Activated CD4-positive, alpha-beta T cell treated with anti-CD3 and anti-CD28 coated beads, Interleukin-2, amount 10 ng/mL, durations not matched to agents 24 days and 14 days (primary cell): ENCODE measurements at regions not wholly inside any gene's neighbourhood (a gene's known extent, or its start where the extent isn't known, plus 50 kb on each side); places are given as distances from the start of the nearest gene placed in this dataset.

Source experiments
- DNase-seq: peaks from one replicate; pipeline ENCODE4 v3.0.0; 2022
- H3K27ac Mint-ChIP-seq: one replicate; pipeline ENCODE4 v1.8.0; 2022; ENCODE audit warnings: mild to moderate bottlenecking, mixed read lengths
- H3K27me3 Mint-ChIP-seq: one replicate; pipeline ENCODE4 v1.8.0; 2022; ENCODE audit warnings: mixed read lengths
- H3K36me3 Mint-ChIP-seq: one replicate; pipeline ENCODE4 v1.8.0; 2022; ENCODE audit warnings: low read depth, mild to moderate bottlenecking, mixed read lengths
- H3K4me1 Mint-ChIP-seq: one replicate; pipeline ENCODE4 v1.8.0; 2021; ENCODE audit warnings: mixed read lengths
- H3K4me3 Mint-ChIP-seq: one replicate; pipeline ENCODE4 v1.8.0; 2022; ENCODE audit warnings: mild to moderate bottlenecking, moderate library complexity, mixed read lengths
- H3K9me3 Mint-ChIP-seq: one replicate; pipeline ENCODE4 v1.8.0; 2021; ENCODE audit warnings: mixed read lengths
- intact Hi-C: fragments of 100-400 bp; cut with micrococcal nuclease; formaldehyde crosslinking; loops from one replicate; pipeline ENCODE4 v1.15.1; 2023

GRCh38 chr11:116595305-116595880 is 177.4 kb downstream of the BUD13 start:
- H3K27ac Mint-ChIP-seq: no peak overlapping the region

GRCh38 chr11:116590844-116591570 is 181.8 kb downstream of the BUD13 start:
- no peak for DNase-seq
- Mint-ChIP-seq H3K27ac (no peak overlapping the region), H3K27me3 (peaks cover 2% of the 10 kb centered on the region), H3K9me3 (no peaks in the 10 kb centered on the region), H3K4me1 (no peaks in the 10 kb centered on the region), H3K4me3 (no peak overlapping the region), H3K36me3 (no peaks in the 10 kb centered on the region)
- intact Hi-C loops: no loop called here

More at GRCh38 chr11:116595305-116595880, 177.4 kb downstream of the BUD13 start:
- H3K9me3 Mint-ChIP-seq: no peaks in the 10 kb centered on the region
- H3K4me3 Mint-ChIP-seq: no peak overlapping the region
- intact Hi-C loops: no loop called here
- peaks cover under 1% of the 10 kb centered on the region for H3K27me3 Mint-ChIP-seq
- no peak for DNase-seq
- H3K4me1 Mint-ChIP-seq: no peaks in the 10 kb centered on the region
- H3K36me3 Mint-ChIP-seq: no peaks in the 10 kb centered on the region

- Mint-ChIP-seq H3K27me3 (peaks cover 10% of the 10 kb centered on the region), H3K4me1 (no peaks in the 10 kb centered on the region), H3K4me3 (no peak overlapping the region), H3K9me3 (no peaks in the 10 kb centered on the region), H3K27ac (no peak overlapping the region), H3K36me3 (no peaks in the 10 kb centered on the region)
- intact Hi-C loops: no loop called here
- no peak for DNase-seq
Measured at GRCh38 chr11:116589402-116589801, 183.4 kb downstream of the BUD13 start.

- Mint-ChIP-seq H3K27ac (no peak overlapping the region), H3K36me3 (no peaks in the 10 kb centered on the region), H3K9me3 (no peaks in the 10 kb centered on the region), H3K4me3 (no peak overlapping the region), H3K27me3 (peaks cover 26% of the 10 kb centered on the region), H3K4me1 (no peaks in the 10 kb centered on the region)
- intact Hi-C loops: no loop called here
- no peak for DNase-seq
Measured at GRCh38 chr11:116586392-116586791, 186.4 kb downstream of the BUD13 start.

- intact Hi-C loops: no loop called here
- peaks cover 48% of the 10 kb centered on the region for H3K27me3 Mint-ChIP-seq
- H3K36me3 Mint-ChIP-seq: no peaks in the 10 kb centered on the region
- H3K4me1 Mint-ChIP-seq: no peaks in the 10 kb centered on the region
- DNase-seq: no peak
- no peak overlapping the region for H3K4me3 Mint-ChIP-seq
- H3K9me3 Mint-ChIP-seq: no peaks in the 10 kb centered on the region
- H3K27ac Mint-ChIP-seq: no peak overlapping the region
Measured at GRCh38 chr11:116582571-116582970, 190.2 kb downstream of the BUD13 start.

GRCh38 chr11:116581349-116581748 is 191.4 kb downstream of the BUD13 start:
- Mint-ChIP-seq H3K27me3 (peaks cover 57% of the 10 kb centered on the region), H3K36me3 (no peaks in the 10 kb centered on the region), H3K4me3 (no peak overlapping the region), H3K4me1 (no peaks in the 10 kb centered on the region), H3K9me3 (no peaks in the 10 kb centered on the region), H3K27ac (no peak overlapping the region)
- no peak for DNase-seq
- intact Hi-C loops: no loop called here

- Mint-ChIP-seq H3K4me3 (no peak overlapping the region), H3K9me3 (no peaks in the 10 kb centered on the region), H3K4me1 (no peaks in the 10 kb centered on the region), H3K27ac (no peak overlapping the region), H3K27me3 (peaks cover 58% of the 10 kb centered on the region), H3K36me3 (no peaks in the 10 kb centered on the region)
- DNase-seq: no peak
- intact Hi-C loops: no loop called here
Measured at GRCh38 chr11:116580799-116581198, 192.0 kb downstream of the BUD13 start.

GRCh38 chr11:116579857-116580727 is 192.7 kb downstream of the BUD13 start:
- Mint-ChIP-seq H3K27ac (no peak overlapping the region), H3K4me3 (no peak overlapping the region), H3K4me1 (no peaks in the 10 kb centered on the region), H3K9me3 (no peaks in the 10 kb centered on the region), H3K36me3 (no peaks in the 10 kb centered on the region), H3K27me3 (peaks cover 54% of the 10 kb centered on the region)
- no peak for DNase-seq
- intact Hi-C loops: no loop called here

GRCh38 chr11:116579031-116579653 is 193.6 kb downstream of the BUD13 start:
- H3K9me3 Mint-ChIP-seq: no peaks in the 10 kb centered on the region
- H3K27ac Mint-ChIP-seq: no peak overlapping the region
- peaks cover 48% of the 10 kb centered on the region for H3K27me3 Mint-ChIP-seq
- H3K4me3 Mint-ChIP-seq: no peak overlapping the region
- no peaks in the 10 kb centered on the region for H3K36me3 Mint-ChIP-seq
- intact Hi-C loops: no loop called here
- no peak for DNase-seq
- H3K4me1 Mint-ChIP-seq: no peaks in the 10 kb centered on the region

- Mint-ChIP-seq H3K27me3 (peaks cover 46% of the 10 kb centered on the region), H3K4me3 (no peak overlapping the region), H3K36me3 (no peaks in the 10 kb centered on the region), H3K27ac (no peak overlapping the region), H3K4me1 (no peaks in the 10 kb centered on the region), H3K9me3 (no peaks in the 10 kb centered on the region)
- intact Hi-C loops: no loop called here
- DNase-seq: no peak
Measured at GRCh38 chr11:116577956-116578355, 194.8 kb downstream of the BUD13 start.

GRCh38 chr11:116577273-116577672 is 195.5 kb downstream of the BUD13 start:
- Mint-ChIP-seq H3K4me1 (no peaks in the 10 kb centered on the region), H3K4me3 (no peak overlapping the region), H3K36me3 (no peaks in the 10 kb centered on the region), H3K27ac (no peak overlapping the region), H3K9me3 (no peaks in the 10 kb centered on the region), H3K27me3 (peaks cover 43% of the 10 kb centered on the region)
- intact Hi-C loops: no loop called here
- no peak for DNase-seq

GRCh38 chr11:116576526-116576925 is 196.3 kb downstream of the BUD13 start:
- Mint-ChIP-seq H3K4me1 (no peaks in the 10 kb centered on the region), H3K9me3 (no peaks in the 10 kb centered on the region), H3K27me3 (peaks cover 35% of the 10 kb centered on the region), H3K36me3 (no peaks in the 10 kb centered on the region), H3K27ac (no peak overlapping the region), H3K4me3 (no peak overlapping the region)
- intact Hi-C loops: no loop called here
- no peak for DNase-seq

- Mint-ChIP-seq H3K36me3 (no peaks in the 10 kb centered on the region), H3K9me3 (no peaks in the 10 kb centered on the region), H3K4me3 (no peak overlapping the region), H3K27me3 (no peaks in the 10 kb centered on the region), H3K4me1 (no peaks in the 10 kb centered on the region), H3K27ac (no peak overlapping the region)
- intact Hi-C loops: no loop called here
- DNase-seq: no peak
Measured at GRCh38 chr11:116567721-116568242, 205.0 kb downstream of the BUD13 start.

- H3K27ac Mint-ChIP-seq: no peak overlapping the region
Measured at GRCh38 chr11:116563712-116564047, 209.1 kb downstream of the BUD13 start.

More at GRCh38 chr11:116563712-116564047, 209.1 kb downstream of the BUD13 start:
- Mint-ChIP-seq H3K4me1 (no peaks in the 10 kb centered on the region), H3K4me3 (no peak overlapping the region), H3K27me3 (no peaks in the 10 kb centered on the region), H3K9me3 (no peaks in the 10 kb centered on the region), H3K36me3 (no peaks in the 10 kb centered on the region)
- intact Hi-C loops: no loop called here
- no peak for DNase-seq
